ENCODE measurements at regions not wholly inside any gene's neighbourhood (a gene's known extent, or its start where the extent isn't known, plus 50 kb on each side); places are given as distances from the start of the nearest gene placed in this dataset.

DNA sequence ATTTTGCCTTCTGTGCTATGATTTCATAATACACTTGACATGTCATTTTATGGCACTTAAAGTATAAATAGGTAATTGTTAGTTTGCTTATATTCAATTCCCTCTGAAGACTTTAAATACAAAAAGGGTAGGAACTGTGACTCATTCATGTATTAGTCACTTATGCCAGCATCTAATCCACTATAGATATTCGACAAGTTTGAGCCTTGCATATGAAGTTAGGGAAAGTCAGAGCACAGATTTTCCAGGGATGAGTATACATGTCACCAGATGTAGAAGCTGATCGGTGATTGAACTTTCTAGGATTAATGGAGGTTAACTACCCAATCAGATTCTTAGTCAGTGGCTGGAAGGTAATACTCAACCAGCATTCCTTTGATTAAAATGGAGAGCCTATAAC is 1321.5 kb downstream of the XPNPEP1 start:
- TF ChIP-seq, protein P1, sequence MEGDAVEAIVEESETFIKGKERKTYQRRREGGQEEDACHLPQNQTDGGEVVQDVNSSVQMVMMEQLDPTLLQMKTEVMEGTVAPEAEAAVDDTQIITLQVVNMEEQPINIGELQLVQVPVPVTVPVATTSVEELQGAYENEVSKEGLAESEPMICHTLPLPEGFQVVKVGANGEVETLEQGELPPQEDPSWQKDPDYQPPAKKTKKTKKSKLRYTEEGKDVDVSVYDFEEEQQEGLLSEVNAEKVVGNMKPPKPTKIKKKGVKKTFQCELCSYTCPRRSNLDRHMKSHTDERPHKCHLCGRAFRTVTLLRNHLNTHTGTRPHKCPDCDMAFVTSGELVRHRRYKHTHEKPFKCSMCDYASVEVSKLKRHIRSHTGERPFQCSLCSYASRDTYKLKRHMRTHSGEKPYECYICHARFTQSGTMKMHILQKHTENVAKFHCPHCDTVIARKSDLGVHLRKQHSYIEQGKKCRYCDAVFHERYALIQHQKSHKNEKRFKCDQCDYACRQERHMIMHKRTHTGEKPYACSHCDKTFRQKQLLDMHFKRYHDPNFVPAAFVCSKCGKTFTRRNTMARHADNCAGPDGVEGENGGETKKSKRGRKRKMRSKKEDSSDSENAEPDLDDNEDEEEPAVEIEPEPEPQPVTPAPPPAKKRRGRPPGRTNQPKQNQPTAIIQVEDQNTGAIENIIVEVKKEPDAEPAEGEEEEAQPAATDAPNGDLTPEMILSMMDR (conservative IDR thresholded peaks at IDR 0.05; ENCODE audit: low read depth, low read length): no peak
- no peak for TF ChIP-seq EZH2 (IDR thresholded peaks at IDR 0.05; ENCODE audit: low read length, unreplicated experiment)
